GM12878 (cell line): ENCODE measurements at regions not wholly inside any gene's neighbourhood (a gene's known extent, or its start where the extent isn't known, plus 50 kb on each side); places are given as distances from the start of the nearest gene placed in this dataset.

Source experiments
- ATAC-seq: fragments of 200-7000 bp; cut with Tn5 transposase; 3 replicates; pipeline ENCODE4 v1.9.1; 2020; ENCODE audit warnings: mild to moderate bottlenecking, moderate library complexity
- BruUV-seq: library from RNA; stranded (reverse); fragments of 400-500 nt; replicated peaks from 2 replicates; lab custom pipeline; 2021; lab: Mats Ljungman, UMichigan
- CTCF ChIA-PET: fragments of 300-600 bp; sonication (Branson Sonifier 250); formaldehyde crosslinking; extraction: SDS; loops from one replicate; lab custom pipeline; 2021; ENCODE audit warnings: inconsistent platforms; lab: Yijun Ruan, JAX
- POLR2A ChIA-PET: fragments of 350-600 bp; formaldehyde crosslinking; extraction: SDS; loops from one replicate; lab custom pipeline; 2021; ENCODE audit warnings: inconsistent platforms; lab: Charles Lee
- RAD21 ChIA-PET: fragments of 300-600 bp; sonication (Branson Sonifier 250); formaldehyde crosslinking; loops from one replicate; lab custom pipeline; 2023; ENCODE audit warnings: antibody characterized with exemption; ENCODE audit not compliant: unreplicated experiment; lab: Charles Lee
- SMC1A ChIA-PET: fragments of 300-600 bp; sonication (Branson Sonifier 250); formaldehyde crosslinking; loops from one replicate; lab custom pipeline; 2023; ENCODE audit not compliant: unreplicated experiment, uncharacterized antibody; lab: Charles Lee
- DNase-seq: peaks from one replicate; pipeline ENCODE4 v3.0.0-alpha.2; 2011; ENCODE audit warnings: low read depth, low spot score
- FAIRE-seq: peaks from 3 replicates; lab custom pipeline; 2011; peaks lifted over from hg19 to GRCh38; lab: Jason Lieb, UNC
- H2AFZ ChIP-seq: 2 replicates; pipeline ENCODE4 v1.6.0; 2011; ENCODE audit warnings: low read depth, low read length, control low read depth; ENCODE audit not compliant: control insufficient read depth
- H3K27ac ChIP-seq: 2 replicates; pipeline ENCODE4 v1.5.1; 2011; ENCODE audit warnings: control low read depth; ENCODE audit not compliant: control insufficient read depth, insufficient read depth
- H3K27me3 ChIP-seq, 2 experiments: replicated peaks in 1 of 2; 2 replicates each; pipeline versions ENCODE4 v1.6.0 to v1.6.1; 2011; ENCODE audit warnings: low read length in 1 of 2; ENCODE audit not compliant: control insufficient read depth in 2 of 2, insufficient read depth in 2 of 2
- H3K36me3 ChIP-seq, 2 experiments: 2 replicates each; pipeline ENCODE4 v1.5.1; 2011; ENCODE audit warnings: low read length in 1 of 2; ENCODE audit not compliant: control insufficient read depth in 2 of 2, insufficient read depth in 2 of 2
- H3K4me1 ChIP-seq: 2 replicates; pipeline ENCODE4 v1.6.1; 2011; ENCODE audit warnings: mild to moderate bottlenecking, low read length, moderate library complexity, mixed read lengths; ENCODE audit not compliant: control insufficient read depth, insufficient read depth
- H3K4me2 ChIP-seq: 2 replicates; pipeline ENCODE4 v1.6.0; 2011; ENCODE audit warnings: control low read depth; ENCODE audit not compliant: control insufficient read depth, insufficient read depth
- H3K4me3 ChIP-seq: fragments of 200-600 bp; sonication (generic); 2 replicates; pipeline ENCODE4 v1.5.1; 2016
- H3K79me2 ChIP-seq: 2 replicates; pipeline ENCODE4 v1.6.0; 2011; ENCODE audit warnings: low read length; ENCODE audit not compliant: control insufficient read depth, insufficient read depth
- H3K9ac ChIP-seq: 2 replicates; pipeline ENCODE4 v1.8.0; 2011; ENCODE audit warnings: low read length, control low read depth, mixed read lengths; ENCODE audit not compliant: control insufficient read depth, insufficient read depth
- H3K9me3 ChIP-seq: replicated peaks from 3 replicates; pipeline ENCODE4 v1.5.1; 2011; ENCODE audit warnings: mild to moderate bottlenecking, low read length; ENCODE audit not compliant: control insufficient read depth, insufficient read depth
- H4K20me1 ChIP-seq: 2 replicates; pipeline ENCODE4 v1.6.0; 2011; ENCODE audit not compliant: control insufficient read depth, insufficient read depth
- BACH1 ChIP-seq: fragments of 450-650 bp; IDR thresholded peaks from 2 replicates; pipeline ENCODE4 v1.6.1; 2017; ENCODE audit warnings: mild to moderate bottlenecking, borderline replicate concordance
- CREB1 ChIP-seq: IDR thresholded peaks from 2 replicates; pipeline ENCODE4 v1.6.1; 2012; ENCODE audit warnings: low read depth, mild to moderate bottlenecking, inconsistent platforms
- EP300 ChIP-seq, 2 experiments: fragments of 150-350 bp in 1 of 2; IDR thresholded peaks; 2 replicates each; pipeline ENCODE4 v1.6.1; 2011 to 2012; ENCODE audit warnings: low read depth in 2 of 2, low read length in 2 of 2, borderline replicate concordance in 1 of 2, improper control_type of control experiment in 1 of 2, inconsistent platforms in 1 of 2; ENCODE audit not compliant: control insufficient read depth in 1 of 2
- HCFC1 ChIP-seq: fragments of 150-350 bp; IDR thresholded peaks from 2 replicates; pipeline ENCODE4 v1.6.1; 2014; ENCODE audit warnings: low read length
- IKZF2 ChIP-seq, 2 experiments: fragments of 450-650 bp; IDR thresholded peaks; 2 replicates each; pipeline ENCODE4 v1.6.1; 2017; ENCODE audit warnings: mild to moderate bottlenecking in 2 of 2, moderate library complexity in 2 of 2
- NKRF ChIP-seq: fragments of 450-650 bp; conservative IDR thresholded peaks from 2 replicates; pipeline ENCODE4 v1.6.1; 2017; ENCODE audit warnings: mild to moderate bottlenecking, moderate library complexity
- RAD21 ChIP-seq: IDR thresholded peaks from 2 replicates; pipeline ENCODE4 v1.6.1; 2011; ENCODE audit warnings: mild to moderate bottlenecking, low read depth, low read length, moderate library complexity; ENCODE audit not compliant: insufficient read depth
- RELB ChIP-seq: fragments of 450-650 bp; IDR thresholded peaks from 2 replicates; pipeline ENCODE4 v1.6.1; 2017; ENCODE audit warnings: low read depth, mild to moderate bottlenecking, moderate library complexity
- TAF1 ChIP-seq: IDR thresholded peaks from 2 replicates; pipeline ENCODE4 v1.6.1; 2011; ENCODE audit warnings: mild to moderate bottlenecking, low read depth, low read length, borderline replicate concordance
- YBX1 ChIP-seq: fragments of 450-650 bp; IDR thresholded peaks from 2 replicates; pipeline ENCODE4 v1.6.1; 2016; ENCODE audit warnings: antibody characterized with exemption
- ZNF207 ChIP-seq: fragments of 450-650 bp; IDR thresholded peaks from 2 replicates; pipeline ENCODE4 v1.6.1; 2014; ENCODE audit warnings: antibody characterized with exemption, mild to moderate bottlenecking, borderline replicate concordance
- WGBS: methylation state at CpG from one replicate; pipeline ENCODE4 v1.1.6; 2016; ENCODE audit warnings: low lambda C conversion rate; ENCODE audit not compliant: insufficient replicate concordance, insufficient coverage; ENCODE audit errors: missing lambda C conversion rate; 5-methylcytosine and 5-hydroxymethylcytosine counted together
- in situ Hi-C: fragments of 300-500 bp; cut with MboI; formaldehyde crosslinking; loops from 9 replicates; pipeline ENCODE4 v1.14.3; 2018; ENCODE audit warnings: mixed read lengths
- intact Hi-C: fragments of 100-400 bp; cut with micrococcal nuclease; formaldehyde crosslinking; loops from one replicate; pipeline ENCODE4 v1.14.2; 2022; ENCODE audit not compliant: unreplicated experiment
- TF ChIP-seq, protein P1 (sequence below): fragments of 450-650 bp; formaldehyde crosslinking; IDR thresholded peaks from 2 replicates; pipeline ENCODE4 v1.5.0; 2022; ENCODE audit warnings: mild to moderate bottlenecking, missing genetic modification characterization

- DNase-seq (no peak), FAIRE-seq (no peak), ATAC-seq (no peak)
- Histone ChIP-seq H3K27ac (no peak overlapping the region), H3K9ac (no peak overlapping the region), H3K4me1 (no peaks in the 10 kb centered on the region), H3K27me3 (no peaks in the 10 kb centered on the region; a peak in 1 of 4 replicates), H3K9me3 (no peaks in the 10 kb centered on the region), H3K4me3 (no peak overlapping the region), H3K36me3 (no peaks in the 10 kb centered on the region), H3K4me2 (no peak overlapping the region), H2AFZ (no peak overlapping the region), H3K79me2 (no peaks in the 10 kb centered on the region), H4K20me1 (no peaks in the 10 kb centered on the region)
- TF ChIP-seq YBX1 (no peak), HCFC1 (no peak), TAF1 (no peak), NKRF (no peak), CREB1 (no peak), ZNF207 (no peak), RELB (no peak), IKZF2 (IDR thresholded peaks at IDR 0.05) (no peak), EP300 (IDR thresholded peaks at IDR 0.05; ENCODE audit: borderline replicate concordance in 1 of 2, control insufficient read depth in 1 of 2, low read depth in 2 of 2, low read length in 2 of 2) (no peak), BACH1 (no peak), RAD21 (no peak)
- TF ChIP-seq, protein P1, sequence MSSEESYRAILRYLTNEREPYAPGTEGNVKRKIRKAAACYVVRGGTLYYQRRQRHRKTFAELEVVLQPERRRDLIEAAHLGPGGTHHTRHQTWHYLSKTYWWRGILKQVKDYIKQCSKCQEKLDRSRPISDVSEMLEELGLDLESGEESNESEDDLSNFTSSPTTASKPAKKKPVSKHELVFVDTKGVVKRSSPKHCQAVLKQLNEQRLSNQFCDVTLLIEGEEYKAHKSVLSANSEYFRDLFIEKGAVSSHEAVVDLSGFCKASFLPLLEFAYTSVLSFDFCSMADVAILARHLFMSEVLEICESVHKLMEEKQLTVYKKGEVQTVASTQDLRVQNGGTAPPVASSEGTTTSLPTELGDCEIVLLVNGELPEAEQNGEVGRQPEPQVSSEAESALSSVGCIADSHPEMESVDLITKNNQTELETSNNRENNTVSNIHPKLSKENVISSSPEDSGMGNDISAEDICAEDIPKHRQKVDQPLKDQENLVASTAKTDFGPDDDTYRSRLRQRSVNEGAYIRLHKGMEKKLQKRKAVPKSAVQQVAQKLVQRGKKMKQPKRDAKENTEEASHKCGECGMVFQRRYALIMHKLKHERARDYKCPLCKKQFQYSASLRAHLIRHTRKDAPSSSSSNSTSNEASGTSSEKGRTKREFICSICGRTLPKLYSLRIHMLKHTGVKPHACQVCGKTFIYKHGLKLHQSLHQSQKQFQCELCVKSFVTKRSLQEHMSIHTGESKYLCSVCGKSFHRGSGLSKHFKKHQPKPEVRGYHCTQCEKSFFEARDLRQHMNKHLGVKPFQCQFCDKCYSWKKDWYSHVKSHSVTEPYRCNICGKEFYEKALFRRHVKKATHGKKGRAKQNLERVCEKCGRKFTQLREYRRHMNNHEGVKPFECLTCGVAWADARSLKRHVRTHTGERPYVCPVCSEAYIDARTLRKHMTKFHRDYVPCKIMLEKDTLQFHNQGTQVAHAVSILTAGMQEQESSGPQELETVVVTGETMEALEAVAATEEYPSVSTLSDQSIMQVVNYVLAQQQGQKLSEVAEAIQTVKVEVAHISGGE (CRISPR knock-in tag) = no peak
- BruUV-seq = no TSS peak
- 42% methylated on average over 4 of the region's 4 CpGs for WGBS
- SMC1A ChIA-PET = no interaction called here
- in situ Hi-C loops (no loop called here), intact Hi-C loops (no loop called here)
- CTCF ChIA-PET = interaction anchor here (1.3 kb wide), 1 partner anchor 205 kb away, joined by 3 read pairs; no protein-coding TSS in a partner anchor
- RAD21 ChIA-PET = no interaction called here
- POLR2A ChIA-PET = interaction anchor here (1.2 kb wide), 1 partner anchor 22 kb away, joined by 3 read pairs; no protein-coding TSS in a partner anchor
Observed at GRCh38 chr5:123876276-123876790, 364.4 kb downstream of the CSNK1G3 start.
